Right lobe of liver (tissue), 4 donors: ENCODE measurements at regions not wholly inside any gene's neighbourhood (a gene's known extent, or its start where the extent isn't known, plus 50 kb on each side); places are given as distances from the start of the nearest gene placed in this dataset.

Experiments used
- CTCF ChIP-seq, 4 donors: fragments of 200-600 bp in 3 of 4; fragments of 450-650 bp in 1 of 4; IDR thresholded peaks; one replicate each; pipeline versions ENCODE4 v1.5.1 to v1.8.0; 2016 to 2022; ENCODE audit warnings: antibody characterized with exemption in 4 of 4, mild to moderate bottlenecking in 2 of 4
- POLR2A ChIP-seq: fragments of 450-650 bp; IDR thresholded peaks from one replicate; pipeline ENCODE4 v1.6.1; 2017; ENCODE audit warnings: antibody characterized with exemption, mild to moderate bottlenecking
- donor health status: DM: no; HTN: no; CAD: no.
- donor health status: DM: no; HTN: no; CAD: no.
- donor health status: DM: no; HTN: yes; CAD: no.

- TF ChIP-seq CTCF (IDR thresholded peaks at IDR 0.05): no peak
- no peak for TF ChIP-seq POLR2A
These were observed 1145.5 kb downstream of the TBL1XR1 start for GRCh38 chr3:176051766-176052165.
